GM19351 (cell line): ENCODE measurements at regions not wholly inside any gene's neighbourhood (a gene's known extent, or its start where the extent isn't known, plus 50 kb on each side); places are given as distances from the start of the nearest gene placed in this dataset.

Source experiments
- ATAC-seq: cut with Tn5 transposase; IDR thresholded peaks from one replicate; pipeline ENCODE4 v1.9.1; 2021; ENCODE audit warnings: mild to moderate bottlenecking, moderate library complexity; ENCODE audit not compliant: unreplicated experiment

GRCh38 chr5:4363045-4363444, 767.4 kb downstream of the IRX1 start:
- ATAC-seq, result no peak

DNA sequence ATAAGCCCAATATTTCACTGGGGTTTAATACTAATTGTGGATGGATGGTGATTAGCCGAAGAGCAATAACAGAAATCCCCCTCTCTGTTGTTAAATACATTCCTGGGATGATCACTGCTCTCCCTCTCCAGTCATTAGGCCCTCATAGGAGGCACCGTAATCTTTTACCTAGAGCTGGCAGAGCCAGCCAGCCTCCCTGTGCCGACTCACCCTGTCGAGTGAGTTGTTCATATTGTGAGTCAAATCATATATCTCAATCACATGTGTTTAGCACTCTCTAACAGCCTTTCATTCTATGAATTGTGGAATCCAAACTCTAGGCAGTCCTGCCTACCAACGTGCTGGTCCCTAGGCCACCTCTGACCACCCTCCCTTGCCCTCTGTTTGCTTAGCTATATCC, 771.0 kb downstream of the IRX1 start:
- ATAC-seq, result no peak

- no peak for ATAC-seq
Measured at GRCh38 chr5:4370218-4370617, 769.9 kb upstream of the ADAMTS16 start.

DNA sequence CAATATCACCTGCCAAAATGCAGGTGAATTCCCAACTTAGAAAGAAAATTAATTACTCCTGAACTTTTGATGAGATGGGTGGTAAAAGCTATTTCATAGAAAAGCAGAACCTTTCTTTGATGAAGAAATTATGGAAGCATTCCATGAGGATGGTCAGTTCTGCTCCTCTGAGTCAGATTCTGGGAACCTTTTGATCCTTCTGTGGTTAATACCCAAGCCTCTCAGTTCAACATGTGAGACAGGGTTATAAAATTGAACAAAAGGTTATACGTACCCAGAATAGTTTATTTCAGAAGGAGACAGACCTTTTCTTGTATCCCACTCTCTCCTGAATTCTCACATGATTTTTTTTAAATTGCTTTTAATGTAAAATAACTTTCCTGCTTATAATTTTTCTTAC, 767.6 kb upstream of the ADAMTS16 start:
- ATAC-seq, result no peak

- no peak for ATAC-seq
Measured at GRCh38 chr5:4373051-4373820, 766.9 kb upstream of the ADAMTS16 start.

DNA sequence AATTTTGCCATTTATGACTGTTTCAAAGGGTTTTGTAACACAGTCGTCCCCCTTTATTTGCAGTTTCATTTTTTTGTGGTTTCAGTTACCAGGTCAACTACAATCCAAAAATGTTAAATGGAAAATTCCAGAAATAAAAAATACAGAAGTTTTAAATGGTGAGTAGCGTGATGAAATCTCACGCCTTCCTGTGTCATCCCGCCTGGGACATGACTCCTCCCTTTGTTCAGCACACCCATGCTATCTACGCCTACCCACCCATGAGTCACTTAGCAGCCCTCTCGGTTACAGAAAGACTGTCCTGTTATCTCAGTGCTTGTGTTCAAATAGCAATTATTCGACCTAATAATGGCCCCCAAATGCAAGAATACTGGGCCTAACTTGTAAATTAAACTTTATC, 765.3 kb upstream of the ADAMTS16 start:
- ATAC-seq, result no peak

GRCh38 chr5:4375640-4376039, 764.5 kb upstream of the ADAMTS16 start:
- no peak for ATAC-seq

DNA sequence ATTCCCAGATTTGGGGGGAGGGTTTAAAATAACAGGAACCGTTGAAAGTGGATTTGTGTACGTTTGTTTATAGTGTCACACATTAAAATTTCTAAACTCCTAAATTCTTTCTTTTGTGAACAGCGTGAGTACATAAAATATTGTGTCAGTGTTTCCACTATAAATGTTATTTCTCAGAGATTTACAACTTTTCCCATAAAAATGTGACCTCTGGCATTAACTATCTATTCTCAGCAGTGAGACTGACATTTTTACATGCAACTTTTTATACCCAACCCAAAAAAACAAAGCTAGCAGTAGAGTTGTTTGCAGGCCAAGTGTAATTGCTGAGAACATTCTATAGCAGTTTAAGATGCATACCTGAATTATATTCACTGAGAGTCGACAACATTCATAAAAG, 757.0 kb upstream of the ADAMTS16 start:
- no peak for ATAC-seq

DNA sequence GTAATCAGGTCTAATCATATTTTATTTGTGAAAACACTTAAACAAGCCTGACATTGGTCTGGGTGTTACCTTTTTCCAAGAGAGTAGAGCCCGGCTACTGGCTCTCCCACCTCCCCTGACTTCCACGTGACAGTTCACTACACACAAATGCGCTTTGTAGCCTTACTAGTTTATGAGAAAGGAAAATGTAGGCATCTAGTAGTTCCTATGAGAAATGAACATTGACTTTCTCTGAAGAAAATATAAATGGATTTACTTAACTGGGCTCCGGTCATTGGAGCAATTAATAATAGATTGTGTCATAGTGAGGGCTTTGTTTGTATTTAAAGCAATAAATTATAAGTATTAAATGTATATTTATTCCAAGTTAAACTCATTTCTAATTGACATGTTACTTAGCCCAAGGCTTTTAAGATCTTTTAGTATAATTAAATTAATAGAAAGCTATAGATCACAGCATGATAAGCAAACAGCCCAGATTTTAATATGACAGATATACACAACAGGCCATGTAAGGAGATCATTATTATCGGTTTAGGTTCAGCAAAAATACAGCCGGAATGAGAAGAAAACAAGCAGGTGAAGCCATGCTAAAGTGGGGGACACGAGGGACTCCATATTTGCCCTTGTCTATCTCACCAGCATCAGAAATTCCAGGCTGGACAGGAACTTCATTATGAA, 756.5 kb upstream of the ADAMTS16 start:
- no peak for ATAC-seq

- no peak for ATAC-seq
Measured at GRCh38 chr5:4384649-4385048, 755.5 kb upstream of the ADAMTS16 start.

GRCh38 chr5:4386152-4386551, 754.0 kb upstream of the ADAMTS16 start:
- no peak for ATAC-seq

GRCh38 chr5:4387290-4387689, 752.8 kb upstream of the ADAMTS16 start:
- no peak for ATAC-seq

DNA sequence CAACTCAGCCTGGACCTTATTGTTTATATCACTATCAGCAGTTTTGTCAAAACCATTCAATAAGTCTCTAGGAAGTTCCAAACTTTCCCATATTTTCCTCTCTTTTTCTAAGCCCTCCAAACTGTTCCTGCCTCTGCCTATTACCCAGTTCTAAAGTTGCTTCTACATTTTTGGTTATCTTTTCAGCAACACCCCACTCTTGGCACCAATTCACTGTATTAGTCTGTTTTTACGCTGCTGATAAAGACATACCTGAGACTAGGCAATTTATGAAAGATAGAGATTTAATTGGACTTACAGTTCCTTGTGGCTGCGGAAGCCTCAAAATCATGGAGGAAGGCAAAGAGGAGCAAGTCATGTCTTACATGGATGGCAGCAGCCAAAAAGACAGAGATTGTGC, 744.4 kb upstream of the ADAMTS16 start:
- ATAC-seq, result no peak

- no peak for ATAC-seq
Measured at GRCh38 chr5:4405614-4406219, 734.4 kb upstream of the ADAMTS16 start.

DNA sequence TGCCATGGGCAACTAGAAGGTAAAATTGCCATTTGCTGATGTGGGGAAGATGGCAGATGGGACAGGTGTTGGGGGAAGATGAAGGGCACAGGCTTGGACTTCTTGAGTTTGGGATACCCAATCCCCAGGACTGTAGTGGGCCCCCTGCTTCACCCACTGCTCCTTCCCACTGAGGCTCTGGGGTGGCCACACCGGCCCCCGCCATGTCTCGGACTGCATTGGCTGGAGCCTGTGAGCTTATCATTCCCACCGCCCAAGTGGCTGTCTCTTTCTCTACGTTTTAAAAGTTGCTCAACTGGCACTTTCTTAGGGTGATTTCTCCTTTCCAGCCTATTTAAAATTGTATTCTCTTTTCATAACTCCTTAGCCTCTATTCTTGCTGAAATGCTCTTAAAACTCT, 730.0 kb upstream of the ADAMTS16 start:
- no peak for ATAC-seq

DNA sequence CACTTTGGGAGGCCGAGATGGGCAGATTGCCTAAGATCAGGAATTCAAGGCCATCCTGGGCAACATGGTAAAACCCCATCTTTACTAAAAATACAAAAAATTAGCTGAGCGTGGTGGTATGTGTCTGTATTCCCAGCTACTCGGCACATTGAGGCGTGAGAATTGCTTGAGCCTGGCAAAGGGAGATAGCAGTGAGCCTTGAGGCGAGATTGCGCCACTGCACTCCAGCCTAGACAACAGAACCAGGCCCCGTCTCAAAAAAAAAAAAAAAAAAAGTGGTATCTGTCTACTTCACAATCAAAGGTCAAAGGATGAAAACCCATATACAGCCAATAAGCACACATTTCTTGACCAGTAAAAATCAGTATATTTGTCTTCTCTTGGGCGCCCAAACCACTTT, 728.5 kb upstream of the ADAMTS16 start:
- no peak for ATAC-seq

GRCh38 chr5:4413996-4414395, 726.1 kb upstream of the ADAMTS16 start:
- no peak for ATAC-seq

DNA sequence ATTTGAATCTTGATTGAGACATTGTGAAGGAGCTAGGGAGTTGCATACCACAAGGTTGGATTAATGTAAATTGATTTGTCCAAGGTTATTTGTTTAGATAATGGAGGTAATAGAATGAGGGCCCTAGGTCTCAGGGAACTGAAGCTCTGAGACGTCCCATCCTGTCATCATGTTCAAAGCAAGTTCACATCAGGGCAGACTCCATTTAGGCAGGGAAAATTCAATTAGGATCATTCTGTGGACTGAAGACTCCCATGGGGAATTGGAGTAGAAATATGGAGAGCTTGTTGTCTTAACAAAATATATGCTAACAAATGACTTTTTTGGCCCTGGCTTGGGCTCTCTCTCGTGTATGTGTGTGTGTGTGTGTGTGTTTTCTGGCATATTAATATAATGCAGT, 722.0 kb upstream of the ADAMTS16 start:
- ATAC-seq, result no peak

DNA sequence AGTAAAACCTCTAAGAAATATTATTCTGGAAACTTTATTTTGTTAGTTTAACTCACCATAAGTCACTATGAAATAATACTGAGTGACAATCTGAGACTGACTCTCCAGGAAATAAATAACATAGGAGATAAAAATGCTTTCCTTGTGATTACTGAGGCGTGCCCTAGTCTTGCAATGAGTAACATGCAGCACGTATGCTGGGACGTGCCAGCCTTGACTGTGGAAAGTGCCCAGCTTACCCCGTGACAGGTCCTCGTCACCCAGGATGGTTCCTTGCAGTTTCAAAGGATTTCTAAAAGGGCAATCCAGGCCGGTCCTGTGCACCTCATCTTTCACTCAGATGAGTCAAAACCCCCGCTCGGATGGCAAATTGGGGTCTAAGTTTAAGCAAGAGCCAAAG, 720.8 kb upstream of the ADAMTS16 start:
- ATAC-seq, result no peak

DNA sequence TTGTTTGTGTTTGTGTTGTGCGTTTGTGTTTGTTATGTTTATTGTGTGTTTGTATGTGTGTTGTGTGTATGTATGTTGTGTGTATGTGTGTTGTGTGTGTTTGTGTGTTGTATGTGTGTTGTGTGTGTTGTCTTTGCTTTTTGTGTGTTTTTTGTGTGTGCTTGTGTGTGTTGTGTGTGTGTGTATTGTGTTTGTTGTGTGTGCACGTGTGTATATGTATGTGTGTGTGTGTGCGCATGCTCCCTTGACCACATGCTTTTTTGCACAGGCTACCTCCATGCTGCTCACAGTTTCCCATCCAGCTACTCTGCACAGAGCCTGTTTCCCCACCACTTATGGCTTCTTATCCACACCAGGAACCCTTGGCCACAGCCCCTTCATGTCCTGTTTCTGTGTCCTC, 720.0 kb upstream of the ADAMTS16 start:
- no peak for ATAC-seq

DNA sequence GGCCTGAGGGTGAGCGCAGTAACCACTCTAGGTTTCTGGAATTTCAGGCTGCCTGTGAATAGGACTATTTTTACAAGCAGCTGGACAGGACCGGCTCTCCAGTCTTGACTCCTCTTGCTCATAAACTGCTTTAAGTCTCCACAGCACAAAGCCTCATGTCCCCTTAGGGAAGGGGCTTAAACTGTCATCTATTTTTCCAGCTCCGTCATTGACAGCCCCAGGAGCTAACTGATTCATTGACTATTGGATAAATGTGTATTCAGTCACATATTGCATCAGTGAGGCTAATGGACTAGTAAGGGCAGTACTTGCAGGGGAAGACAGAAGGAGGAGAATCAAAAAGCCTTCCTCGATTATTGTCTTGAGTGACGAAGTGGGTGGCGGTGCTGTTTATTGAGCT, 719.4 kb upstream of the ADAMTS16 start:
- ATAC-seq, result no peak

GRCh38 chr5:4422247-4422646, 717.9 kb upstream of the ADAMTS16 start:
- no peak for ATAC-seq
